ENCODE measurements at regions not wholly inside any gene's neighbourhood (a gene's known extent, or its start where the extent isn't known, plus 50 kb on each side); places are given as distances from the start of the nearest gene placed in this dataset.
A peak's percentile ranks its signal among the peaks of the same experiment; 100 is the strongest.

- no peak for DNase-seq
- Mint-ChIP-seq H3K4me1 (no peaks in the 10 kb centered on the region), H3K4me3 (no peak overlapping the region), H3K27me3 (peaks cover 25% of the 10 kb centered on the region), H3K9me3 (no peaks in the 10 kb centered on the region), H3K27ac (no peak overlapping the region)
- ATAC-seq = no peak
These were observed 90.6 kb upstream of the HAND1 start for GRCh38 chr5:154568589-154568988.

- Mint-ChIP-seq H3K27ac (no peak overlapping the region), H3K27me3 (peaks cover 24% of the 10 kb centered on the region), H3K9me3 (no peaks in the 10 kb centered on the region), H3K4me1 (no peaks in the 10 kb centered on the region), H3K4me3 (no peak overlapping the region)
- DNase-seq = no peak
- no peak for ATAC-seq
These were observed 89.1 kb upstream of the HAND1 start for GRCh38 chr5:154567155-154567554.

GRCh38 chr5:154566146-154566680, 88.2 kb upstream of the HAND1 start:
- ATAC-seq = no peak
- peaks cover 24% of the 10 kb centered on the region for H3K27me3 Mint-ChIP-seq
- no peaks in the 10 kb centered on the region for H3K9me3 Mint-ChIP-seq

GRCh38 chr5:154565123-154565522, 87.1 kb upstream of the HAND1 start:
- ATAC-seq (no peak), DNase-seq (no peak)
- Mint-ChIP-seq H3K27ac (no peak overlapping the region), H3K4me3 (no peak overlapping the region), H3K9me3 (no peaks in the 10 kb centered on the region), H3K4me1 (peaks cover 2% of the 10 kb centered on the region), H3K27me3 (peaks cover 24% of the 10 kb centered on the region)

More at GRCh38 chr5:154566146-154566680, 88.2 kb upstream of the HAND1 start:
- no peak for DNase-seq
- Mint-ChIP-seq H3K4me1 (no peaks in the 10 kb centered on the region), H3K4me3 (no peak overlapping the region), H3K27ac (no peak overlapping the region)

GRCh38 chr5:154562244-154562880, 84.3 kb upstream of the HAND1 start:
- peaks cover 45% of the 10 kb centered on the region for H3K27me3 Mint-ChIP-seq
- peaks cover 8% of the 10 kb centered on the region for H3K4me1 Mint-ChIP-seq

GRCh38 chr5:154559398-154560276, 81.6 kb upstream of the HAND1 start:
- peaks cover 8% of the 10 kb centered on the region for H3K4me1 Mint-ChIP-seq
- no peak for ATAC-seq
- no peak overlapping the region for H3K4me3 Mint-ChIP-seq
- no peak for DNase-seq
- peaks cover 32% of the 10 kb centered on the region for H3K27me3 Mint-ChIP-seq
- H3K27ac Mint-ChIP-seq = no peak overlapping the region
- peaks cover 6 to 7% of the 10 kb centered on the region in 2 donors for H3K9me3 Mint-ChIP-seq

More at GRCh38 chr5:154562244-154562880, 84.3 kb upstream of the HAND1 start:
- ATAC-seq (no peak), DNase-seq (no peak)
- H3K27ac Mint-ChIP-seq = no peak overlapping the region
- H3K9me3 Mint-ChIP-seq = no peaks in the 10 kb centered on the region
- no peak overlapping the region for H3K4me3 Mint-ChIP-seq

GRCh38 chr5:154557548-154557947, 79.5 kb upstream of the HAND1 start:
- Mint-ChIP-seq H3K4me3 (no peak overlapping the region), H3K9me3 (peaks cover 6 to 9% of the 10 kb centered on the region in 2 donors), H3K4me1 (peaks cover 8% of the 10 kb centered on the region), H3K27me3 (peaks cover 24% of the 10 kb centered on the region), H3K27ac (no peak overlapping the region)
- no peak for DNase-seq
- no peak for ATAC-seq

GRCh38 chr5:154547551-154547950, 69.5 kb upstream of the HAND1 start:
- H3K27me3 Mint-ChIP-seq = peaks cover 55% of the 10 kb centered on the region
- ATAC-seq (no peak), DNase-seq (no peak)
- H3K27ac Mint-ChIP-seq = no peak overlapping the region
- no peak overlapping the region for H3K4me3 Mint-ChIP-seq
- no peaks in the 10 kb centered on the region for H3K4me1 Mint-ChIP-seq
- H3K9me3 Mint-ChIP-seq = no peaks in the 10 kb centered on the region

- no peak overlapping the region for H3K4me3 Mint-ChIP-seq
- H3K4me1 Mint-ChIP-seq = no peaks in the 10 kb centered on the region
- H3K27ac Mint-ChIP-seq = peak overlapping the region in 1 of 2 donors; percentile 4
- ATAC-seq (no peak), DNase-seq (no peak)
- H3K27me3 Mint-ChIP-seq = peaks cover 64% of the 10 kb centered on the region
- no peaks in the 10 kb centered on the region for H3K9me3 Mint-ChIP-seq
These were observed 68.7 kb upstream of the HAND1 start for GRCh38 chr5:154546719-154547118.

GRCh38 chr5:154544646-154545045, 66.6 kb upstream of the HAND1 start:
- H3K4me3 Mint-ChIP-seq = no peak overlapping the region
- H3K27ac Mint-ChIP-seq = no peak overlapping the region
- H3K9me3 Mint-ChIP-seq = no peaks in the 10 kb centered on the region
- ATAC-seq (no peak), DNase-seq (no peak)
- H3K4me1 Mint-ChIP-seq = no peaks in the 10 kb centered on the region
- peaks cover 62% of the 10 kb centered on the region for H3K27me3 Mint-ChIP-seq

- H3K4me3 Mint-ChIP-seq = no peak overlapping the region
- ATAC-seq (no peak), DNase-seq (no peak)
- H3K27me3 Mint-ChIP-seq = peaks cover 51% of the 10 kb centered on the region
- no peaks in the 10 kb centered on the region for H3K9me3 Mint-ChIP-seq
- no peaks in the 10 kb centered on the region for H3K4me1 Mint-ChIP-seq
- H3K27ac Mint-ChIP-seq = no peak overlapping the region
These were observed 65.4 kb upstream of the HAND1 start for GRCh38 chr5:154543380-154543779.

- H3K27me3 Mint-ChIP-seq = peaks cover 51% of the 10 kb centered on the region
- DNase-seq = no peak
These were observed 64.6 kb upstream of the HAND1 start for GRCh38 chr5:154542581-154542980.

GRCh38 chr5:154542000-154542399, 64.0 kb upstream of the HAND1 start:
- DNase-seq = no peak
- H3K27me3 Mint-ChIP-seq = peaks cover 54% of the 10 kb centered on the region
- H3K9me3 Mint-ChIP-seq = no peaks in the 10 kb centered on the region
- ATAC-seq = no peak
- no peak overlapping the region for H3K4me3 Mint-ChIP-seq
- H3K27ac Mint-ChIP-seq = no peak overlapping the region
- no peaks in the 10 kb centered on the region for H3K4me1 Mint-ChIP-seq

More at GRCh38 chr5:154542581-154542980, 64.6 kb upstream of the HAND1 start:
- H3K4me3 Mint-ChIP-seq = no peak overlapping the region
- H3K9me3 Mint-ChIP-seq = no peaks in the 10 kb centered on the region
- no peak overlapping the region for H3K27ac Mint-ChIP-seq
- no peaks in the 10 kb centered on the region for H3K4me1 Mint-ChIP-seq
- ATAC-seq = no peak

GRCh38 chr5:154541553-154541952, 63.5 kb upstream of the HAND1 start:
- Mint-ChIP-seq H3K4me1 (no peaks in the 10 kb centered on the region), H3K27ac (no peak overlapping the region), H3K9me3 (no peaks in the 10 kb centered on the region), H3K4me3 (no peak overlapping the region), H3K27me3 (peaks cover 54% of the 10 kb centered on the region)
- no peak for DNase-seq
- ATAC-seq = no peak

GRCh38 chr5:154540600-154540999, 62.6 kb upstream of the HAND1 start:
- no peak for ATAC-seq
- Mint-ChIP-seq H3K27ac (no peak overlapping the region), H3K4me1 (no peaks in the 10 kb centered on the region), H3K9me3 (no peaks in the 10 kb centered on the region), H3K27me3 (peaks cover 45% of the 10 kb centered on the region), H3K4me3 (no peak overlapping the region)
- DNase-seq = no peak

GRCh38 chr5:154538492-154538891, 60.5 kb upstream of the HAND1 start:
- no peaks in the 10 kb centered on the region for H3K4me1 Mint-ChIP-seq
- no peaks in the 10 kb centered on the region for H3K9me3 Mint-ChIP-seq
- peaks cover 51% of the 10 kb centered on the region for H3K27me3 Mint-ChIP-seq
- no peak overlapping the region for H3K27ac Mint-ChIP-seq
- DNase-seq (no peak), ATAC-seq (no peak)
- no peak overlapping the region for H3K4me3 Mint-ChIP-seq
